NCI-H82 (cell line): ENCODE measurements at regions not wholly inside any gene's neighbourhood (a gene's known extent, or its start where the extent isn't known, plus 50 kb on each side); places are given as distances from the start of the nearest gene placed in this dataset.

ENCODE experiments used
- DNase-seq: peaks from one replicate; lab custom pipeline; 2025; lab: John Stamatoyannopoulos, UW

GRCh38 chr6:170212956-170213636, 77.8 kb downstream of the DLL1 start:
- DNase-seq = no peak

DNA sequence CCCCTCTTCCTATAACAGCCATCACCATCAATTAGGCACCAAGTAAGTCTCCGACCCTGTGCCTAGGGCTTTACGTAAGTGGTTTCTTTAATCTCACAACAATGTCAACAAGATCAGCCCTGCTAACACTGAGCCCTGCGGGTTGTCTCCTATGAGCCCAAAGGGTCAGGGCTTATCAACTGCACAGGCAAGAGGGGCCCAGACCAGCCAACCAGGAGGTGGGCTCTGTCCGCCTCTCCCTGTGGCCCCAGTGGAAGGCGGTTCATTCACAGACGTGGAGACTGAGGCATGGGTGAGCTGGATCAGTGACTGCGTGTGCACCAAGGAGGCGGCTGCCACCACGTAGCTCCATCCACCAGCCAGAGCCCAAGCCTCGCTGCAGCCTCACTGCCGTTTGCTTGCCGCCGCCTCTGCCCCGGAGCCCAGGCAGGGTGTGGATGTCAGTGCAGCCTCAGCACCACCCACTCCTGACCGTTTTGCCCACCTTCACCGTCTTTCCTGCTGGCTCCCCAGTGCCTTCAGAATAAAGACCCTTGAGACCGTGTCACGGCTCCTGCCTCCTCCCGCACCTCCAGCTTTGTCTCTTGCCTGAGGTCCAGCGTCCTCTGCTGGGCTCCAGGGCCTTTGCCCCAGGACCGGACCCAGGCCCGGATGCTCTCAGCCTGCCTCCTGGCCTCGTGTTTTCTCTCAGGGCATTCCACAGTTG, 78.7 kb downstream of the DLL1 start:
- peak; percentile 75 for DNase-seq

DNA sequence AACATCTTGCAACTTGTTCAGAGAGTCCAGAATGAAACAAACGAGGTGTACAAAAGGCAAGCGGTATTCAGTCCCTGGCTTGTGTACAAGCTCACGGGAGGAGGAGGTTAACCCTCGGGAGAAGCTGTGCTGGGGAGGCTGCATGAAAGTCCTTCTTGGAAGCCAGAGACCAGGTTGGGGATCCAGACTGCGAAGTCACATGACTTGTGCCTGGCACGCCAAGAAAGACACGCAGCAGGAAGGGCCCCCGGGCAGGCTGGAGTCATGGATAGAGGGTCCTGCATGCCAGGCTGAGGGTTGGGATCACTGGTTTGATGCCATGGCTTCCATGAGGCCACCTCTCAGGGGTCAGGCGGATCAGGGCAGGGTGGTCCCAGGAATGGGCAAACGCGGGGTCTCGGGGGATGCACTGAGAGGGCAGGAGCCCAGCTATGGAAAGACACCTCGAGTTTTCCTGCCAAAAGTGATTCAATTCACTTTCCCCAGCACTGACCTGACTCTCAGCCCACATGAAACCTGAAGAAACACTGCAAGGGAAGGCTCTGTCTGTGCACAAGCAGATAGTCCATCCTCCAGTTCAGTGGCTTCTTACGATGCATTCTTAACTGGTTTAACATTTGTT, 79.4 kb downstream of the DLL1 start:
- no peak for DNase-seq

DNA sequence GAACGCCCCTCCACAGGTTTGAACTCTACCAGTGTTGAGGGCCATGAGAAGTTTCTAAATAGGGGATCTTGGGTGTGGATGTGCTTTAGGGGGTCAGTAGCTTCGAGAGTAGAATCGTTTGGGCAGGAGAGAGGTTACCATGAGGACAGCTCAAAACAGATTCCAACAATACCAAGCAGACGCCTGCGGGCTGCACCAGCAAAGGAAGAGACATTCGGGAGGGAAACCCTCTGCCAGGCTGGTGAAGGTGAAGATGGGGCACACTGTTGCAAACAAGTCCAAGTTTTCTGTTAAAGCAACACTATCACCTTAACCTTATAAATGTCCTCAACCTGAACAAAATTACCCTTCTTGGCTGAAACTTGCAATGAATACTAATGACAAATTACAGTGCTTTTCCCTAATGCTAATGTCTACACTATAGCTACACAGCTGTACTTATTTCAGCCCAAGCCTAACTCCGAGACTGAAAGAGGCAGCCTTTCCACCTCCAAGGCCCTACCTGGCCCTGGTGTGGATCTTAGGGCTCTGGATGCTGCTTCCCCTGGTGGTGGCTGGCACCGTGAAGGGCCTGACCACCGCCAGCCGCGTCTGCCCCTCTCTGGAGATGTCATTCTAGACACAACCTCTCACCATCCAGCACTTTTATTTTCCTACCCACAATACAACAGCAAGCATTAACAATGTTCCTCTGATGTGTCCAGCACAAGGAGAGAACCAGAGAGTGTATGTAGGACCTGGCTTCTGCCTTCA, 80.1 kb downstream of the DLL1 start:
- DNase-seq = no peak

DNA sequence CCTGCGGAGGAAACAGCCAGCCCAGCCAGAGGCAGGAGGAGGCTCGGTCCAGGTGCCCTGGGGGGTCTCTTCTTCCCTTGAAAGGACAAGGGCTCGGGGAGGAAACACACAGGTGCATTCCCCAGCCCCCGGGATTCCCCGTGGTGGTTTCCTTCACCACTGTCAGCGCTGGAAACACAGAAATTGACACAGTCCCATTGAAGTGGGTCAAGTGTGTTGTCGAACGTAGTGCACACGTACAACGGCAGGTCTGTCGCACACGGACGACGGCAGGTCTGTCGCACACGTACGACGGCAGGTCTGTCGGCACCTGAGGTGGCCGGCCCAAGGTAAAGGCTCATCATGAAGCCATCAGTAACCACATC, 80.9 kb downstream of the DLL1 start:
- no peak for DNase-seq

DNA sequence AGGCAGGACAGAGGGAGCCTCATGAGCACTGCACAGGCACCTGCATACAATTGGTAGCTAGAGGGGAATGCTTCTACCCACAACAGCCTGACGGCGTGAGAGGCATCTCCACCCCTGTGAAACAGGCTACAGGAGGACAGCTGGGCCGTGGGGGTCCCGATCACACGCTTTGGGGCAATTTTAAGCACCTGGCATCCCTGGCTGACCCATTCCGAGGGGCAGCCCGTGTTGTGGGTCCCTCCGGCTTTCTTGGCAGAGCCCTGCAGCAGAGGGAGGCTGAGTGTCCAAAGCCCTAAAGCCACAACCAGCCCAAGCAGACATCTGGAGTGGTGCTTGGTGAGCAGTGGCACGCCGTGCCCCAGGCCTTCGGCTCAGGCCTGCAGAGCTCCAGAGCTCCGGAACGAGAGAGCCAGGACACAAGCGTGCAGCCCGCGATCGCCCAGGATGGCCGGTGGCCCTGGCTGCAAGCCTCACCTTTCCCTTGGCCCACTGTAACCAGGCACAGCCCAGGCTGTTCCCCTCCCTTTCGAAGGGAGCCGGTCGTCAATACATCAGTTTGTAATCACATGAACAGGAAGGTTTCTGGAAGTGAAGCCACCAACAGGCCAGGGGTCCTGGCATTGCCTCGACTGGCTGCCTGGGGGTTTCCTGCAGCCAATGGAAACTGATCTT, 81.4 kb downstream of the DLL1 start:
- DNase-seq = no peak

DNA sequence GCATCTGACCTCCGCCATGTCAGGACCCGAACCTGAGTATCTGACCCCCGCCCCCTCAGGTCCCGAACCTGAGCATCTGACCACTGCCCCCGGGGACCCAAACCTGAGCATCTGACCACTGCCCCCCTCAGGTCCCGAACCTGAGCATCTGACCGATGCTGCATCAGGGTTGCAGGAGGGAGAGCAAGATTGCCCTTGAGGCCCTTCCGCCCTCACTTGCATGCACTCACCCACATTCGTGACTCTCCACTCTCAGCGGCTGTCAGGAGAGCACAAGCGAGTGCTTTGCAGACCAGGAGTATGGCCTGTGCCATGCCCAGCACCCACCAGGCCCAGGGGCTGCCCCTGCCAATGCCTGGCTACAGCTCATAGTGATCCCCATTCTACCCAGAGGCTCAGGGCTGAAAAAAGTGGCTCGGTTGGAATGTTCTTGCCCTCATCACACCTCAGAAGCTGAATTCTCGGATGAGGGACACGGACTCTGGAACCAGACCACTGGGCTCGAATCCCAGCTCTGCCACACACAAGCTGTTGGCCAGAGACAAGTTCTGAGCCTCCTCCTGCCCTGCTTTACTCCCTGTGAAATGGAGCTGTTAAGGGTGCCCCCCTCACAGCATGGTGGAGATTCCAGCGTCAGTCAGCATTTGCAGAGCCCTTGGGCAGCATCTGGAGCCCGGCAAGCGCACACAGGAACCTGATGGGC, 82.1 kb downstream of the DLL1 start:
- DNase-seq = no peak

DNA sequence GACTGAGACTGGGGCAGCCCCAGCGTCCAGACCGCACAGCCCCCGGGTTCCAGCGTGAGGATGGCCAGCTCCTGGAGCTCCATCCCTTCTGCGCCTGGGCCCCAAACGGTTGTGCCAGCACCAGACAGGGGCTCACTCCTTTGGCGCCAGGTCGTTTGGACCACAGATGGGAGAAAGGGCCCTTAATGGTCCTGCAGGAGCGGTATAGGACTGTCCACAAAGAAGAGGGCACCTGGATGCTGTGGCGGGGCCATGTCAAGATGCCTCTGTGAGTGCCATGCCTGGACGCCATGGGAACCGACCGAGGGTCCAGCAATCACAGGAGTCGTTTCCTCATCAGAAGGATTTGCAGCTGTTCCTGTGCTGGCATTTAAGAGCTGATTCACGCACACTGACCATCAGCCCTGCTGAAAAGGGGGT, 82.7 kb downstream of the DLL1 start:
- no peak for DNase-seq

- DNase-seq = no peak
These were observed 83.2 kb downstream of the DLL1 start for GRCh38 chr6:170207586-170208181.

DNA sequence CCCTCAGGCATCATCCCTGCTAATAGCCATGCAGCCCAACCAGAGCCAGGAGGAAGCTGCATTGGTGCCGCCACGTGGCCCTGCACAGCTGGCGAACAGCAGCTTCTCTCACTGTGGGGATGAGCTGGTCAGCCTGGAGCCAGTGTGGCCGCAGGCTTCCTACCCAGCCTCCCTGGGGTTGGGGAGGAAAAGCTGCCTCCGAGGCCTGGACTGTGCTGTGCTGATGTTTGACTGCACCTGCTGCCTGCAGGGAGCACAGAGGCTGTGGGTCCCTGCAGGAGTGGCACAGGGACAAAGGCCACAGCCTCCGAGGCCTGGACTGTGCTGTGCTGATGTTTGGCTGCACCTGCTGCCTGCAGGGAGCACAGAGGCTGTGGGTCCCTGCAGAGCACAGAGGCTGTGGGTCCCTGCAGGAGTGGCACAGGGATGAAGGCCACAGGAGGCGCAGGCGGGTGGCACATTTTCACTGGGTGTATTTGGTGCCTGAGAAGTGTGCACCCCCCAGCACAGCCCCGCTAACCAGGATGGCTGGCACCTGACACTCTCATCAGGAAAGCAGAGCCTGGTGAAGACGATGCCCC, 83.9 kb downstream of the DLL1 start:
- no peak for DNase-seq

- DNase-seq = no peak
These were observed 84.6 kb downstream of the DLL1 start for GRCh38 chr6:170206317-170206621.

- DNase-seq = no peak
These were observed 85.2 kb downstream of the DLL1 start for GRCh38 chr6:170205534-170206316.

DNA sequence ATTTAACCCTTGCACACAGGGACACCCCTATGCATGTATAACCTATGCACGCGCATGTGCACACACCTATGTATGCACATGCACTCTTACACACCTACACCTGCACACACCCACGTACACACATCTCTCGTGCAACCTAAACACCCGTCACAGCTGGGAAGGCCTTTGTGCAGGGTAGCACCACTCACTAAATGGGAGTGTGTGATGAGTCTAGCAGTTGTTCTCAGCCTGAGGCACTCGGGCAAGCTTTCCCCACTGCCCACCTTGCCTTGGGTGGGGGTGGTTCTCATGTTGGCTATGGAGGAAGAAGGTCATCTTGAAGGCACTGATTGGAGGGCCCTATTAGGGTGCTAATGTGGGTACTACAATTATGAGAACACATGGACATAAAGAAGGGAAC, 85.8 kb downstream of the DLL1 start:
- no peak for DNase-seq

- no peak for DNase-seq
These were observed 87.7 kb downstream of the DLL1 start for GRCh38 chr6:170203212-170203611.

DNA sequence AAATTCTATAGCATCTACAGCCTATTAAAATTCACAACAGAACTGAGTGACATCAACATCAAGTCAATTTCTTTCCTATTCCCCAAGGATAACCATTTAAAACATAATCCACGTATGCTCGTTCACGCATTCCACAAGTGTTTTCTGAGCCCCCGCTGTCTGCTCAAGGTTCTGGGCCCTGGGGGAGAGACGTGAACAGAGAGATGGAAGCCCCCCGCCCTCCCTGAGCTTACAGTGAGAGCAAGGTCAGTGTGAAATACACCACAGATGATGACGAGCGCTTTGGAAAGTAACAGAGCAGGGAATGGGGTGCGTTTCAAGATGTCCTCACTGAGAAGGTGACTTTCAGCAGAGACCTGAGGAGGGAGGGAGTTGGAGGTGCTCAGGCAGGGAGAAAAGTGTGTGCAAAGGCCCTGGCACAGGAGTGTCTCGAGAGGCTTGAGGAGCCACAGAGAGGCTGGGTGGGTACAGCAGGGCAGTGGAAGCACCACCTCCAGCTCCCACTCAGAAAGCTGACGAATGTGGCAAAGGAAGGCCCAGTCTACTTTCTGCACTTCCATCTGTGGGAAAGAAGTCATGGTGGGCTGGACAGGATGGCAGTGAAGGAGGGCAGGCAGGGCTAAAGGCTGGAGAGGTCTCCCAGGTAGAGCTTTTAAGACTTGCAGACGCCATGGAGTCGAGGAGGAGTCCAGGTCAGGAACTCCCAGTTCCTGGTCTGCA, 88.3 kb downstream of the DLL1 start:
- no peak for DNase-seq

- no peak for DNase-seq
These were observed 89.5 kb downstream of the DLL1 start for GRCh38 chr6:170201361-170201760.

- DNase-seq = no peak
These were observed 90.4 kb downstream of the DLL1 start for GRCh38 chr6:170200458-170200891.

DNA sequence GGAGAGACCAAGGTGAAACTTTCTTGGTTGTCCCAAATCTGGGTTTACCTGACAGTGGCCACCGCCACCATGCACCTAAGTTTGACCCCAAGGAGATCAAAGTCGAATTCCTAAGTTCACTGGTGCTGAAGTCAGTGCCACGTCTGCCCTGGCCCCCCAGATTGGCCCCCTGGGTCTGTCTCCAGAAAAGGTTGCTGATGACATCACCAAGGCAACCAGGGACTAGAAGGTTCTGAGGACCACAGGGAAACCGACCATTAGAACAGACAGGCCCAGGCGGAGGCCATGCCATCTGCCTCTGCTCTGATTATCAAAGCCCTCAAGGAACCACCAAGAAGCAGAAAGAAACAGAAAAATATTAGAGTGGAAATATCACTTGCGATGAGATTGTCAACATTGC, 91.2 kb downstream of the DLL1 start:
- DNase-seq = no peak

DNA sequence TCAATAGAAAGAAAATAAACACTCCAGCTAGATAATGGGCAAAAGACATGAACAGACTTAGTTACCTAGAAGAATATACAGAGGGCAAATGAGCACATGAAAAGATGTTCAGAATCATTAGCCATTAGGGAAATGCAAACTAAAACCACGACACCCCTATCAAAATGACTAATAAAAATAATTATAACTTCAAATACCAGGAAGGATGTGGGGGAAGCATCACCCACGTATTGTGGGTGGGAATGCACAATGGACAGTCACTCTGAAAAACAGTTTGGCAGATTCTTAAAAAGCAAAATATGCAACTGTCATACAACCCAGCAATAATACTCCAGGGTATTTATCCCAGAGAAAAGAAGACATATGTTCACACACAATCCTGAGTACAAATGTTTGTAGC, 92.6 kb downstream of the DLL1 start:
- no peak for DNase-seq
